ENCODE measurements at regions not wholly inside any gene's neighbourhood (a gene's known extent, or its start where the extent isn't known, plus 50 kb on each side); places are given as distances from the start of the nearest gene placed in this dataset.
A peak's percentile ranks its signal among the peaks of the same experiment; 100 is the strongest.
"Not testable (repeated sequence)": the region's sequence is repeated elsewhere in the genome, so short reads cannot be mapped to it uniquely, and the experiment has no call there.

GRCh38 chr10:78660446-78661106 is 408.2 kb upstream of the ZMIZ1 start:
- DNase-seq (ENCODE audit: low read depth, low spot score), result no peak
- Histone ChIP-seq H3K27me3 (ENCODE audit: control insufficient read depth, insufficient read depth, low read length) (peaks cover 2% of the 10 kb centered on the region), H3K4me3 (ENCODE audit: low read depth, low read length) (no peak overlapping the region), H3K9me3 (ENCODE audit: control insufficient read depth, insufficient read depth, low read length) (no peaks in the 10 kb centered on the region), H3K27ac (ENCODE audit: low read depth, low read length) (no peak overlapping the region)
- ChIA-PET POLR2A (no interaction called here), CTCF (interaction anchor here (0.7 to 1.7 kb wide), 2 partner anchors 11 to 559 kb away, joined by 3 to 7 read pairs; no protein-coding TSS in a partner anchor)
- TF ChIP-seq CTCF (IDR thresholded peaks at IDR 0.05; ENCODE audit: low read depth, low read length), result no peak

GRCh38 chr10:78663721-78664120 is 405.0 kb upstream of the ZMIZ1 start:
- ChIA-PET CTCF (interaction anchor here (2.4 kb wide), 1 partner anchor 14 kb away, joined by 7 read pairs; no protein-coding TSS in a partner anchor), POLR2A (no interaction called here)
- peaks cover 2% of the 10 kb centered on the region for H3K27me3 ChIP-seq (ENCODE audit: control insufficient read depth, insufficient read depth, low read length)
- H3K4me3 ChIP-seq (ENCODE audit: low read depth, low read length), result no peak overlapping the region
- no peaks in the 10 kb centered on the region for H3K9me3 ChIP-seq (ENCODE audit: control insufficient read depth, insufficient read depth, low read length)
- no peak for DNase-seq (ENCODE audit: low read depth, low spot score)
- H3K27ac ChIP-seq (ENCODE audit: low read depth, low read length), result no peak overlapping the region
- TF ChIP-seq CTCF (IDR thresholded peaks at IDR 0.05; ENCODE audit: low read depth, low read length), result no peak

- Histone ChIP-seq H3K27ac (ENCODE audit: low read depth, low read length) (no peak overlapping the region), H3K27me3 (ENCODE audit: control insufficient read depth, insufficient read depth, low read length) (peaks cover 2% of the 10 kb centered on the region), H3K9me3 (ENCODE audit: control insufficient read depth, insufficient read depth, low read length) (no peaks in the 10 kb centered on the region), H3K4me3 (ENCODE audit: low read depth, low read length) (no peak overlapping the region)
- DNase-seq (ENCODE audit: low read depth, low spot score), result no peak
- POLR2A ChIA-PET, result no interaction called here
- CTCF ChIA-PET, result interaction anchor here (2.4 kb wide), 1 partner anchor 16 kb away, joined by 7 read pairs; no protein-coding TSS in a partner anchor
- TF ChIP-seq CTCF (IDR thresholded peaks at IDR 0.05; ENCODE audit: low read depth, low read length), result peak; percentile 52
These were observed 403.7 kb upstream of the ZMIZ1 start for GRCh38 chr10:78664929-78665553.

- peak; percentile 16 for DNase-seq (ENCODE audit: low read depth, low spot score)
- ChIA-PET CTCF (interaction anchor here (1.7 kb wide), 1 partner anchor 15 kb away, joined by 6 read pairs; no protein-coding TSS in a partner anchor), POLR2A (no interaction called here)
- no peaks in the 10 kb centered on the region for H3K9me3 ChIP-seq (ENCODE audit: control insufficient read depth, insufficient read depth, low read length)
- no peak overlapping the region for H3K27ac ChIP-seq (ENCODE audit: low read depth, low read length)
- no peak overlapping the region for H3K4me3 ChIP-seq (ENCODE audit: low read depth, low read length)
- TF ChIP-seq CTCF (IDR thresholded peaks at IDR 0.05; ENCODE audit: low read depth, low read length), result no peak
- H3K27me3 ChIP-seq (ENCODE audit: control insufficient read depth, insufficient read depth, low read length), result peaks cover 3% of the 10 kb centered on the region
These were observed 395.8 kb upstream of the ZMIZ1 start for GRCh38 chr10:78672918-78673317.

- H3K27ac ChIP-seq (ENCODE audit: low read depth, low read length); H3K9me3 ChIP-seq (ENCODE audit: control insufficient read depth, insufficient read depth, low read length); CTCF ChIA-PET; H3K4me3 ChIP-seq (ENCODE audit: low read depth, low read length); POLR2A ChIA-PET; DNase-seq (ENCODE audit: low read depth, low spot score): not testable (repeated sequence)
- H3K27me3 ChIP-seq (ENCODE audit: control insufficient read depth, insufficient read depth, low read length), result peaks cover 15% of the 10 kb centered on the region
These were observed 387.6 kb upstream of the ZMIZ1 start for GRCh38 chr10:78681141-78681540.

- CTCF ChIA-PET; POLR2A ChIA-PET; H3K9me3 ChIP-seq (ENCODE audit: control insufficient read depth, insufficient read depth, low read length); H3K4me3 ChIP-seq (ENCODE audit: low read depth, low read length); DNase-seq (ENCODE audit: low read depth, low spot score); H3K27ac ChIP-seq (ENCODE audit: low read depth, low read length): not testable (repeated sequence)
- peaks cover 15% of the 10 kb centered on the region for H3K27me3 ChIP-seq (ENCODE audit: control insufficient read depth, insufficient read depth, low read length)
These were observed 386.8 kb upstream of the ZMIZ1 start for GRCh38 chr10:78681986-78682385.
